HG03460 (cell line): ENCODE measurements at regions not wholly inside any gene's neighbourhood (a gene's known extent, or its start where the extent isn't known, plus 50 kb on each side); places are given as distances from the start of the nearest gene placed in this dataset.

Source experiments
- ATAC-seq: cut with Tn5 transposase; IDR thresholded peaks from one replicate; pipeline ENCODE4 v1.9.1; 2021; ENCODE audit not compliant: unreplicated experiment

DNA sequence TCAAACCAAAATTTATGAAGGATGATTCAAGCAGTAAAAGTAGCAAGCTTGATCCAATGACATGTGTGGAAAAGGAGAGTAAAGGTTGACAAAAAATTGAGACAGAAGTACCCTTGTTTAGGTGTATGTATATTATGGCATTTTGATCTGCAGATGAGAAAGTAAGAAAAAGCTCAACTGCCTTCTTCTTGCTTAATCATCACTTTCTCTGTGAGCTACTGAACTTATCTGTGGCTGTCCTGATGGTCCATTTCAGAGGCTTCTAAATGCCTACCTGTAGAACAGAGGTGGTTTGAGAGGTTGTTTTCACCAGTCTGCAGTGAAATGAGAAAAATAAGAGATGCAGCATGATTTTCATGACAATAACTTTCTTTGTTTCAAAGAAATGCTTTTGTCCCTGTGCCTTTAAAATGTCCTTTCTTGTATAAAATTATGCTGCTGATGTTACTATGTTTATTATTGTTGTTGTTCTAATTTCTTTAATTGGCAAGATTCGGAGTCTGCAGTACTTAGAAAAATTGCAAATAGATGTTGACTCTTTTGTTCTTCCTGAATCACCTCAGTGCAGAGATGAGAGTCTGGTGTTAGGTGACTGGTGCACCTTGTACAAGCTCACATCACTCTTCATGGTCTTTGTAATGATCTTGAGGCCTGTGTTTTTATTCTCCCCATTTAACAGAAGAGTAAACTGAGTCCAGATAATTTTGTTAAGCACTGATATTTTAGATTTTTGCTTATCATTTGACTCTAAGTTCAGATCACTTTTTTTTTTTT is 821.9 kb downstream of the VRK1 start:
- no peak for ATAC-seq

DNA sequence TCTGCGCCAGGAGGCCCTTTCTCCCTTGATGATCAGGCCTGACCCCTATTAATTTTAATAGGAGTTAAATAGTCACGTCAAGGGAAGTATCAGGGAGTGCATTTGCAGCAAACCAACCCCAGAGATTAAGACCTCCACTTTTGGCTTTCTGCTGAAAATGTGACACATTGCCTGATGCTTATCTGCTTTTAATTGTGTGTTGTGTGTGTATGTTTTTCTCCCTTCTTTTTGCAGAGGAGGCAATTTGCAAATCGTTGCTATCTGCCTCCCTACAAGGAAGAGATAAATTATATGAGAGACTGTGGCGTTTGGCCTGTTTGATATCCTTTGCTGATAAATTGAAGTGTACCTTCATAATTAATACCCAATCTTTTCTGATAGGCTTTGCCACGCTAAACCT is 822.9 kb downstream of the VRK1 start:
- ATAC-seq = no peak

DNA sequence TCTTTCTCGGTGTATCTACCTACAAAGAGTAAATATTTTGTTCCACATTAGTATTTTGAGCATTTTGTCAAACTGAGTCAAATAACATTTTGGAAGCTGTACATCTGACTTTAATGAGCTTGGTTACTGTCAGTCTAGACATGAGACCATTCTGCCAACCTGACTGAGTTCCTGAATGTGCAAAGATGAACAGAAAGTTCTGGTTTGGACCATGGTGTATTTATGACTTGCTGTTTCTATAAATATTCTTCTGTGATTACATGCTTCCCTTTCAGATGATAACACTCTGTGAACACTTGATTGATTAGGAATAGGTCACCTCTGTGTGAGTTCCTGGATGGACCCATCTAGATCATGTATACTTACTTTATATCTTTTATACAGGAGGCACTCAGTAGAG is 827.8 kb downstream of the VRK1 start:
- ATAC-seq = no peak

DNA sequence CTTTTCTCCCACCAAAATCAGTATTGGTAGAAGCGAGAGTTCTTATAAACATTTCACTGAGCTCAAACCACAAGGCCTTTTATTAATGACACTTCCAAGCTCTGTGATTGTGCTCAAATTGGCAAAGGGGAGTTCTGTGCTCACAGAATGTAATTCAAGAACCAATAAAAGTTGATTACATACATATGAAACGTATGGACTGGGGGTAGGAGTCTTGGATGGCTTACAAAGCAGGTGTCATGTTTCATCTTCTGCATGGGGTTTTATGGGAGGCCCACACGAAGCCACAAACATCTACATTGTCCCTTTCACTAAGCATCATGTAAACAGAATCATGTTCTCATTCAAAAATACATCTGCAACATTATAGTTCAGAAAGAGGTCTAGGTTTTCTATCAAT is 828.3 kb downstream of the VRK1 start:
- no peak for ATAC-seq

DNA sequence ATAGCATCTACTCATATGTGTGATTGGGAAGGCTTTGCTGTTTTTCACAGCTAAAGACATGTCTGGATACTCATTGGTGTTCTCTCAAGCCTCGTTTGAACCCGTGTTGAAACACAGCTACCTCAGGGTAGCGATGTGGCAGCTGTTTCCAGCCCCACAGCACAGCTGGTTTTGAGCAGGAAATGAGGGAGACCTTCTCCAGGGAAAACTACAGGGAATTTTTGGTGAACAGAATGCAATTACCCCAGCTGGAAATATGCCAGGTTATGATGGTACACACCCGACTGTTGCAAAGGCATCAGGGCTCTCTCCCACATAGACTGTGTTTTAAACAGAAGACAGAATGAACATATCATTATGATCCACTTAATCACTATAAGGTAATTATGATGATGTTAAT is 828.9 kb downstream of the VRK1 start:
- no peak for ATAC-seq

DNA sequence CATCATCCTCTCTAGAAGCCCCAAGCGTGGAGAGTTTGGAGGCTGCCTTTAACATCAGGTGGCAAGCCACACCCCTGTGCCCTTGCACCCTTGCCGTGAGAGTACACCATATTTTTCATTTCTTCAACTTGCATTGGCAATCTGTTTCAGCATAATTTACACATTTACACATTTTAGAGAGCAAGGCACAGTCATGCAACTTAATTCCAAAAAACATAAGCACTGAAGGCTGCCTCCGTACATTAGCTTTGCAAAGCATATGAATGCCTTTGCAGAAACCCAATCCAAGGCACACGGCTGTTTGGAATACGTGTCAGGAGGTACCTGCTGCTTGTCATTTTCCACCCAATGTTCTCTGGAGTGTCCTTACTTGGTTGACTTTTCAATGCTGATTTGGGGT is 833.1 kb downstream of the VRK1 start:
- ATAC-seq = no peak

DNA sequence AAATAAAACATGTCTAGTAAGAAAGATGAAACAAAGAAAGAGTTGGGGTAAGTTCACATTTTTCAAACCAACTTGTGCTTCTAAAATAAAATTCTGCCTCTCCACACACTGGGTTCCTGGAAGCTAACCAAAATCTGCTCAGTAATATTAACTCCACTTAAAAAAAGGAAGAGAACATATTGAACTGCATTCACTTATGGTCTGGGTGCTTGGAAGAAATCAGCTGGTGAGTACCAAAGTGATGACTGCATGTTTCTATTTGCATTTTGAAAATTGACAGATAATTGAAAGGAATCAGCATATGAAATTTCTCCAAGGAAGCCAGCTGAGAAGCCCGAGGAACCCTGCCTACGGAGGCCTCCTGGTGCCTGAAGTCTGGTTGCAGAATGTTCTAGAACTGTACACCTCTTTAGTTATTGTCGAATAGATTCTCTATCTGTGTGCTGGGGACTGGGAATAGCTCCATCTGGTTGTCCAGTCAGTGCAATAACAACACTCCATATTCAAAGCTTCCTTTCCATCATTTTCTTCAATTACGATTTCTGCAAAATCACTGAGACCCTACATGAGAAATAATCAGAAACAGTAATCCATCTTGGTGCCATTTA is 836.1 kb downstream of the VRK1 start:
- no peak for ATAC-seq

DNA sequence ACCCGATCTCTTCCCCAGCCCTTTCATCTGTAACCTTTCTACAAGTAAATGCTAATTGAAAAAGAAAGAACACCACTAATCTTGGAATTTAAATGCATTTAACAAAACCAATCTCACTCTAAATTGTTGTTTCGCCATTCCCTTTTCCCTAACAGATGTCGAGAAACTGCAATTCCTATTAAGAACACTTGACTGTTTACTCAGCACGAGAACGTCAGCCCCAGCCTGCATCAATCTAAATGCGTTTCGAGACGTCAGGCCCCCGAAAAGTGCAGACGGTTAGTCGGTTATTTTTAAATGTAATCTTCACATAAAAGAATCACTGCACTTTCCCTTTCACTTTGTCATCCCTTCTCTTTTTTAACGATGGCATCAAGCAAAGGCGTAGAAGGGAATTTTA is 837.6 kb downstream of the VRK1 start:
- no peak for ATAC-seq

DNA sequence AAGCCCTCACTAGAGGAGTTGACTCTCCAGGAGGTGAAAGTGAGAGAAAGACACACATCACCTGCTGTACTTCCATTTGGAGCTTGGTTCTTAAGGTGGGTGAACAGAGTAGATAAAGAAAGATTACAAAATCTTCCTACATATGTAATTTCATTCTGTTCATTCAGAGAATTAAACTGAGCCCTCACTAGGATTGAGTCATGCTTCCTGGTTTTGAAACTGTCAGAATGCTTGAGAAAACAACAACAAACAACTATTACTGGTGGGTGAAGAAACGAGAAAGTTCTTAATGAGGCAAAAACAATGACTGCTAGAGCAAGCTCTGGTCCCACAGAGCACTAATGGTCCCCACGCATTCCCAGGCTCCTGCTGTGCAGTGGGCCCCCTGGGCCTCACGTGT is 841.7 kb downstream of the VRK1 start:
- ATAC-seq = no peak

DNA sequence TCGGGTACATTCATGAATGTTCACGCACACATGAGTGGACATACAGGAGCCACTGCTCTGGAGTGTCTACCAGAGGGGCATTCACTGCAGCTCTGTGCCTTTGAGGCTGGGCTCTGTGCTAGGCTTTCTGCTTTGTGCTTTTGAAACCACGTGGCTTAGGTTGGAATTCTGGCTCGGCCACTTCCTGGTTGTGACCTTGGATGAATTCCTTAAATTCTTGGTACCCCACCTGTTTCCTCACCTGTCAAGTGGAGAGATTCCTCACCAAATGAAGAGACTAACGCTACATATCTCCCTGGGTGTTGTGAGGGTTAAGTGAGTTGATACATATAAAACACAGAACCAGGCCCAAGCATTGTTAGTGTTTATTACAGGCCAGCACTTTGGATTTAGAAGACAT is 842.8 kb downstream of the VRK1 start:
- ATAC-seq = no peak

DNA sequence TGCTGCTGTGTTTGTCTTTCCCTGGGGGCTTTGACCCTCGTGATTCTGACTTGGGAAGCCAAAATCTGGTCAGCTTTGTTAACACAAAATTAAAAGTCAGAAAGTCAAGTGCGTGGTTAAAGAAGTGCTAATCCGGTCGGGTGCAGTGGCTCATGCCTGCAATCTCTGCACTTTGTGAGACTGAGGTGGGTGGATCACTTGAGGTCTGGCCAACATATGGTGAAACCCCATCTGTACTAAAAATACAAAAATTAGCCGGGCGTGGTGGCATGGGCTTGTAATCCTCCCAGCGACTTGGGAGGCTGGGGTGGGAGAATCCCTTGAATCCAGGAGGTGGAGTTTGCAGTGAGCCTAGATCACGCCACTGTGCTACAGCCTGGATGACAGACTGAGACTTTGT is 844.6 kb downstream of the VRK1 start:
- no peak for ATAC-seq

DNA sequence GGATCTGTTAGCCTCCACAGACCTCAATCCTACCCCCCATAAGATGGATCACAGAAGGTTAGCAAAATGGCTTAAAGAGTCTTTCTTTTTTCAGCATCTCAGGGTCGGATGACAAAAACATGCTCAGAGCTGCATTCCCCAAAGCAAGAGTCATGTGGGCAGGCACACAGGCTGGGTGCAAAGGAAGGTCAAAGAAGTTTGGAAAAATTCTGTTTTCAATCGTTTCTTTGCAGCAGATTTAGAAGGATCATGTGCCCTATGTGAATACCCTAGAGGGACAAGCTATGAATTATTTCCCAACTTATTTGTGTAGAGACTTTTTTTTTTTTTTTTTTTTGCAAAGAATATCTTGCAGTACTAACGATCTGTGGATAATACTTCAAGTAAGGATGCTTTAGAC is 845.4 kb downstream of the VRK1 start:
- ATAC-seq = no peak

DNA sequence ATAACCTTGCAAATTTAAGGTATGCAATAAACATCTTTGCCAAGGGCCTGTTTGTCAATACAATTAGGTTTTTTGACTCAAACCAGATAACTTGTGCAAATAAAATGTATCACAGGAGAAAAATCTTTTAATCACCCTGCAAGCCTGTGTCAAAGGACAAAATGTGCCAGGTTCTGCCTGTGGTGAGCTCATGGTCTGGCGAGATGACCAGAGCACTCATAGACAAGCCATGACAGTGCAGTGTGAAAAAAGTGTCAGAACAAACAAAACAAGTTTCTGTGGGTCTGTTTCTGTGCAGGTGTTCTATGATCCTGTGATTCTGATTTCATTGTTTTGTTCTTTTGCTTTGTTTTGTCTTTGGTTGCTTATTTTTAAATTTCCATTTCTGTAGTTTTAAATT is 847.2 kb downstream of the VRK1 start:
- ATAC-seq = no peak

DNA sequence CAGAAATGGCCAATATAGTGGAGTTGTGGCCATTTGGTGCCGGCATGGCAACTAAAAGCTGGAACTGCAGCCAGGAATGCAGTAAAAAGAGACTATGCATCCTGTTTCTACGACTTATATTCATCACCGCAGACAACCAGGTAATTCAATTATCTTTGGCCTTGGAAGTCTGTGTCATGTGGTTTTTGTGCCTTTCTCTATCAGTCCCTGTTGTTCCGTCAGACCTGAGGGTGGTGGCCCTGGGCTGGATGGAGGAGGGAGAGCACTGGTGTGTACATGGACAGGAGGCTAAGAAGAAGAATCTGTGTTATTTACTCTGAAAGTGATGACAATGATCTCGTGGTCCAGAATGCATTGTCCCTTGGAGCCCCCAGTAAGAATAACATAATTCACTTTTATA is 852.6 kb downstream of the VRK1 start:
- no peak for ATAC-seq

DNA sequence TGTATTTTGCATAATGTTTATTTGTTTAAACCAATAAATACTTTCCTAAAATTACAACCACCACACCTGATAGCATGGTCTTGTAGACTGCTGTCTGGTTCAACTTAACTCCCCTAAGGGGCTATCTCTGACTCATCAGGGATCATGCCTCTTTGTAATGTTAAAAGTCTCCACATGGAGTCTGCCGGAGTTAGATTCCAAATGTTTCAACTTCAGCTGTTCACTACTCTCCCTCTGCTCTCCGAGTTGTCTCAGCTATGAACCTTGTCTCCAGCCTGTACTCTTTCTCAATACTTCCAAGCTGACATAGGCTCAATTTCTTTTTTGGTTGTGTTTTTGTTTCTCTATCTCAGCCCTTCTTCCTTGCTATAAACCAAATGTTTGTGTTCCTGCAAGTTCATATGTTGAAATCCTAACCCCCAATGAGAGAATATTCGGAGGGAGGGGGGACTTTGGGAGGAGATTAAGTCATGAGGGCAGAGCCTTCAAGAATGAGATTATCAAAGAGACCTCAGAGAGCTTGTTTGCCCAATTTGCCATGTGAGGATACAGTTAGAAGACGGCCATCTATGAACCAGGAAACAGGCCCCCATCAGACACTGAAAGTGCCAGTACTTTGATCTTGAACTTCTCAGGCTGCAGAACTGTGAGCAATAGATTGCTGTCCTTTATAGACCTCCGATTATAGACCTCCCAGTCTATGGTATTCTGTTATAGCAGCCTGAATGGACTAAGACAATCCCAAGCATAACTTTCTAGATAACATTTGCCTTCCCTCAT is 858.2 kb downstream of the VRK1 start:
- no peak for ATAC-seq

DNA sequence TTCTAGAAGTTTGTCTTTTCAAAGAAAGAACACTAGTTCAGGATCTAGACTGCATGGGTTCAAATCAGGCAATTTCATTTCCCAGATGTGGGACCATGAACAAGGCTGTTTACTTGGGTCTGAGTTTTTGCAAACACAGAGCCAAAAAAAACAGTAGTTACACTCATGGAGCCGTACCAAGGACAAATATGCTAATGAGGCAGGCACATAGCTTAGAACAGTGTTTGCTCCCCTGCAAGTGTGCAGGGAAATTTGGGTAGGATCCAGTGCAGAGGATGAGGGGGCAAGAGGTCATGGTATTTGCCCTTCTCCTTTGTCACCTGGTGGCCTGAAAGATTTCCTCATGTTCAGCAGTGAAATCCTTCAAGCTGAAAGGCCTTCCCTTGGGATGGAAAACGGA is 860.4 kb downstream of the VRK1 start:
- ATAC-seq = no peak

DNA sequence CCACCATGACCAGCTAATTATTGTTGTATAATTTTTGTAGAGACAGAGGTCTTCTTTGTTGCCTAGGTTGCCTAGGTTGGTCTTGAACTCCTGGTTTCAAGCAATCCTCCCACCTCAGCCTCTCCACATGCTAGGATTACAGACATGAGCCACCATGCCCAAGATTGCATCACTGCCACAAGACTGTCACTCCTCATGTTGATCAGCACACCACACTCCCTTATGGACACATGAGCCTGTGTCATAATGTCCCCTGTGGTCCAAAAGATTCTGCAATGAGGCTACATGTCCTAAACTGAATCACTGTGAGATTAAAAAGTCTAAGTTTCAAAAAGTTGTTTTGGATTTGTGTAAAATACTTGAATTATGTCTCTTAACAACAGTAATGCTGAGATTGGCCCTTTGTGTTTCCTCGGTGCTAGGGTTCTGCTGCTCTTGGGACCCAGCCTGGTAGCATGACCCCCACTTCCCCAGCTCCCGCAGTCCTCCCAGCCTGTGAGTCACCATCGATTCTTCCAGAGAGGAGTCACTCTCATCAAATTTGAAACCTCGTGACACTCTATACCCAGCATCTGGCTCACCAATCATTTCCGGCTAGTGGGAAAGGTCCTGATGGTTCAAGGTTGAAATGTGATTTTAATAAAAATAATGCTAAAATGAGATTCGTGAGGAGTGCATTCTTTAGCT is 890.9 kb downstream of the VRK1 start:
- no peak for ATAC-seq

DNA sequence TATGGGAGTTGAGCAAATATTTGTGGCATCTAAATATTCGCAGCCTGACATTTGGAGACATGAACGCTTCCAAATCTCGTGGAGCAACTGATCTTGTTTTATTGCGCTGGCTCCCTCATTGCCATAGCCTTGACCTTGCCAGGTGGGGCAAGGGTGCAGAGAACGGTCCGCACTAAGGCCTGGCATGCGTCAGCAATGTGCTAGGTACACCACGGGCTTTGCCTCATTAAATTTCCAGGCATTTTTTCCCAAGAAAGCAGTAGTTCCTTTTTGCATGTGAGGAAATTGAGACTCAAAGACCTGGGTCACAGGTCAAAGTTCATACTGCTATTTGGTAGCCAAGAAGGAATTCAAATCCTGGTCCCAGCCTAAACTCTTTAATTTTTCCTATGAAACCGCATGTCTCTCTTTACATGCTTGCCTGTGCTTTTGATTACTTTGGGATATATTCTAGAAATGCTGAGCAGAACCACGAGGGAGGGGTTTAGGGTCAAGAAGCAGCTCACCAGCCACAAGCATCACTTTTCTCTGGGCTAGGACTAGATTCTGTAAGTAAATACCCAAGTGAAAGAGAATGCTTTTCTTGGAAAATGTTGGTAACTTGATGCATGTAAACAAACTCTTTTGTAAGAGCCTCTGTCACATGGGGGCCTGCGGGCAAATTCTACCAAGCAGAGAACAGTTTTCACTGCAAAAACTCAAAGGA is 891.6 kb downstream of the VRK1 start:
- no peak for ATAC-seq

DNA sequence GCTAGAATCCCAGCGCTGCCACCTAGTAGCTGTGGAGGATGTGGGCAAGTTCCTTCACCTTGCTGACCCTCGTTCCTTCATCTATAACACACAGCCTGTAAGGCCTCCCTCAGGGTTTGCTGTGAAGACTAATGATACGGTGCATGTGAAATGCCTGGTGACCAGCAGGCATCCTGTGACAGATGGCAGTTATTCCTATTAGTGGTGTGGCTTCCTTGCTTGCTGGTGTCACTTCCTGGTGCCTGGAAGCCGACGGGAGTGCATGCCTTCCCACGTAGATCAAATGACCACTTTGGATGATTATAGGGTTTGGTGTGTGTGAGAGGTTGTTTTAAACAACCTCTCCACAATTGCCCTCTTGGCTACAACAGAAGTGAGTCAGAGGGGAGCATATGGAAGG is 894.9 kb downstream of the VRK1 start:
- ATAC-seq = no peak

DNA sequence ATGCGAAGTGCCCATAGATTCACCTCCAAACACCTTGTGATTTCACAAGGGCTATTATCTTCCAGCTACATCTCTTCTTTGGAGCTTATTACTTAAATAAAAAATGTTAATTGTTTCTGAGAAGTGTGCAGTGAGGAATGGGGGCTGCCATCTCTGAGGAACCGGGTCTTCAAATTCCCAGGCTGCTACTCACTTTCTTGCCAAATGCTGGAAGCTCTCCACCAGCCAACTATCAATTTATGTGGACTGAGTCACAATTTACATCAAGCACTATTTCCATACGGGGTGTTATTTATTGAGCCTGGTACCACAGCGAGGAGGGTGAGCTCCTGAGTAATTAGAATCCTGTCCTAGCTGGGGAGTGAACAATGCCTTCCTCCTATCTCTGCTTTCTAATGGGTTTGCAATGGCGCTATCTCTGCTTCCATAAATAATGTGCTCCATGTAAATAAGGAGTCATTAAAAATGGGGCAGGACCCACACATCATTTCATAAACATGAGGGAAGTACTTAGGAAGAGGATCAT is 898.3 kb downstream of the VRK1 start:
- no peak for ATAC-seq

DNA sequence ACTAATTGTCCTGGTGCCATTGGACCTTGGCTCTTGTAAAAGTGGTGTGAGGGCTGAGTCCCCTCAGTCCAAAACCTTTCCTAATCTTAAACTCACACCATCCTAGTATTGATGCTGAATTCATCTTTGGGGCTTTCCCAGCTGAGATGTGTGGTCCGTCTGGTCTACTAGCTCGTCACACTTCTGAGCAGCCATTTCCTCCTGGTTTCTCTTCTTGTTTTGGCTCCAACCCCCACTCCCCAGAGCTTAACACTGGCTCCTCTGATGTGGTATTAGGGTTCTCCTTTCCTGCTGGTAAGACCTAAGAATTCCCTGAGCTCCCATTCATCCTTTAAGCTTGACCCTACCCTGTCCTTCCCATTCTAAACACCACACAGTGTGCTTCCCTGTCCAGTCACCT is 900.6 kb downstream of the VRK1 start:
- no peak for ATAC-seq
